ENCODE measurements at regions not wholly inside any gene's neighbourhood (a gene's known extent, or its start where the extent isn't known, plus 50 kb on each side); places are given as distances from the start of the nearest gene placed in this dataset.

- 56 to 64% methylated on average over 4 of the region's 4 CpGs for WGBS, 2 donors
- Histone ChIP-seq H3K27ac (no peak overlapping the region), H3K9me3 (no peaks in the 10 kb centered on the region), H3K36me3 (no peaks in the 10 kb centered on the region), H3K27me3 (no peaks in the 10 kb centered on the region), H3K4me1 (no peaks in the 10 kb centered on the region), H3K4me3 (no peak overlapping the region)
- TF ChIP-seq POLR2AphosphoS5 (IDR thresholded peaks at IDR 0.05), result no peak
- TF ChIP-seq POLR2A (IDR thresholded peaks at IDR 0.05), result no peak
- no peak for TF ChIP-seq CTCF (IDR thresholded peaks at IDR 0.05)
- TF ChIP-seq EP300 (IDR thresholded peaks at IDR 0.05), result no peak
- intact Hi-C loops (cut with DNase I), result no loop called here
- DNase-seq, result no peak
Measured at GRCh38 chr15:29554531-29554930, 267.7 kb downstream of the TJP1 start.

GRCh38 chr15:29550834-29551465, 271.3 kb downstream of the TJP1 start:
- WGBS, 2 donors, result 81 to 86% methylated on average over 5 of the region's 5 CpGs
- no peak for DNase-seq
- no peaks in the 10 kb centered on the region for H3K9me3 ChIP-seq
- H3K27me3 ChIP-seq, result no peaks in the 10 kb centered on the region
- no peaks in the 10 kb centered on the region for H3K36me3 ChIP-seq
- H3K4me1 ChIP-seq, result no peaks in the 10 kb centered on the region
- no peak overlapping the region for H3K27ac ChIP-seq
- intact Hi-C loops (cut with DNase I), result no loop called here
- H3K4me3 ChIP-seq, result no peak overlapping the region
- no peak for TF ChIP-seq POLR2AphosphoS5 (IDR thresholded peaks at IDR 0.05)
- no peak for TF ChIP-seq CTCF (IDR thresholded peaks at IDR 0.05)
- no peak for TF ChIP-seq EP300 (IDR thresholded peaks at IDR 0.05)
- no peak for TF ChIP-seq POLR2A (IDR thresholded peaks at IDR 0.05)

- intact Hi-C loops (cut with DNase I), result no loop called here
- Histone ChIP-seq H3K36me3 (no peaks in the 10 kb centered on the region), H3K4me1 (no peaks in the 10 kb centered on the region), H3K27ac (no peak overlapping the region), H3K27me3 (no peaks in the 10 kb centered on the region), H3K4me3 (no peak overlapping the region), H3K9me3 (no peaks in the 10 kb centered on the region)
- no peak for TF ChIP-seq POLR2AphosphoS5 (IDR thresholded peaks at IDR 0.05)
- no peak for TF ChIP-seq EP300 (IDR thresholded peaks at IDR 0.05)
- no peak for TF ChIP-seq CTCF (IDR thresholded peaks at IDR 0.05)
- TF ChIP-seq POLR2A (IDR thresholded peaks at IDR 0.05), result no peak
- no peak for DNase-seq
- WGBS, 2 donors, result 85 to 86% methylated on average over 2 of the region's 2 CpGs
Measured at GRCh38 chr15:29548006-29548405, 274.3 kb downstream of the TJP1 start.

- TF ChIP-seq CTCF (IDR thresholded peaks at IDR 0.05) (no peak), POLR2A (IDR thresholded peaks at IDR 0.05) (no peak), EP300 (IDR thresholded peaks at IDR 0.05) (no peak), POLR2AphosphoS5 (IDR thresholded peaks at IDR 0.05) (no peak)
- H3K27me3 ChIP-seq, result no peaks in the 10 kb centered on the region
- H3K36me3 ChIP-seq, result no peaks in the 10 kb centered on the region
- H3K27ac ChIP-seq, result no peak overlapping the region
- no peaks in the 10 kb centered on the region for H3K4me1 ChIP-seq
- H3K4me3 ChIP-seq, result no peak overlapping the region
- intact Hi-C loops (cut with DNase I), result no loop called here
- no peak for DNase-seq
- no peaks in the 10 kb centered on the region for H3K9me3 ChIP-seq
- WGBS, 2 donors, result 60 to 65% methylated on average over 7 of the region's 7 CpGs
Measured at GRCh38 chr15:29544513-29545128, 275.0 kb upstream of the NSMCE3 start.

GRCh38 chr15:29542994-29543393, 273.4 kb upstream of the NSMCE3 start:
- DNase-seq, result no peak
- TF ChIP-seq POLR2A (IDR thresholded peaks at IDR 0.05), result no peak
- no peak for TF ChIP-seq CTCF (IDR thresholded peaks at IDR 0.05)
- TF ChIP-seq POLR2AphosphoS5 (IDR thresholded peaks at IDR 0.05), result no peak
- TF ChIP-seq EP300 (IDR thresholded peaks at IDR 0.05), result no peak
- no peak overlapping the region for H3K4me3 ChIP-seq
- no peak overlapping the region for H3K27ac ChIP-seq
- intact Hi-C loops (cut with DNase I), result no loop called here
- H3K4me1 ChIP-seq, result no peaks in the 10 kb centered on the region
- no peaks in the 10 kb centered on the region for H3K27me3 ChIP-seq
- WGBS, 2 donors, result 83 to 96% methylated on average over 1 of the region's 1 CpG
- H3K36me3 ChIP-seq, result no peaks in the 10 kb centered on the region
- no peaks in the 10 kb centered on the region for H3K9me3 ChIP-seq

Measured in sigmoid colon (tissue), 6 donors.